ENCODE measurements at regions not wholly inside any gene's neighbourhood (a gene's known extent, or its start where the extent isn't known, plus 50 kb on each side); places are given as distances from the start of the nearest gene placed in this dataset.

DNA sequence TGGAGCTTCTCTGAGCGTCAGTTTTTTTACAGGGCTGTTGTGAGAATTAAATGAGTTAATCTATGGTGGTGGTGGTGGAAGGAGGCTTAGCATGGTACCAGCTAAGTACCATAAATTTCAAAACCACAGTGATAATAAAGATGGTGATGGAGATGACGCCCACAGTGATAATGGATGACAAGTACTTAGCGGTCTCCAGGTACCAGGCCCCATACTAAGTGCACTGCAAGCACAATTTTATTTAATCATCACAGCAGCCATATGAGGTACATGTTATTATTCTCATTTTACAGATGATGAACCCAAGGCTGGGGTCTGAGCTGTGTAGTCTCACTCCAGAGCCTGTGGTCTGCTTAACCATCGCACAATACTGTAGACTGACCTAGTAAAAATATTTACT is 75.1 kb downstream of the PAX1 start:
- no peak for TF ChIP-seq CTCF (IDR thresholded peaks at IDR 0.05; ENCODE audit: insufficient read depth in 1 of 2, low read depth in 1 of 2, low read length in 1 of 2, severe bottlenecking in 1 of 2, unreplicated experiment in 1 of 2)
- no peak for DNase-seq
- H3K27ac Mint-ChIP-seq (ENCODE audit: unreplicated experiment), result no peak overlapping the region
- H3K9me3 Mint-ChIP-seq (ENCODE audit: unreplicated experiment), result no peaks in the 10 kb centered on the region
- H3K4me1 ChIP-seq, result no peaks in the 10 kb centered on the region
- H3K36me3 ChIP-seq (ENCODE audit: control insufficient read depth, insufficient read depth, low read length), result no peaks in the 10 kb centered on the region
- no peaks in the 10 kb centered on the region; the same call in 1 of the 2 replicates for H3K27me3 ChIP-seq (replicated peaks; ENCODE audit: control insufficient read depth, insufficient read depth, low read length)
- intact Hi-C loops (cut with micrococcal nuclease; ENCODE audit: unreplicated experiment), result no loop called here
- POLR2A ChIA-PET, result no interaction called here
- no peaks in the 10 kb centered on the region for H3K36me3 Mint-ChIP-seq (ENCODE audit: insufficient read depth, unreplicated experiment)
- H3K4me1 Mint-ChIP-seq (ENCODE audit: low read depth, unreplicated experiment), result no peaks in the 10 kb centered on the region
- H3K4me3 Mint-ChIP-seq (ENCODE audit: unreplicated experiment), result no peak overlapping the region
- no TSS peak for BruUV-seq (replicated peaks)
- H3K9me3 ChIP-seq, result no peaks in the 10 kb centered on the region
- peaks cover 13% of the 10 kb centered on the region for H3K27me3 Mint-ChIP-seq (ENCODE audit: insufficient read depth, unreplicated experiment)
- H3K4me3 ChIP-seq (ENCODE audit: low read depth, low read length), result no peak overlapping the region
- CTCF ChIA-PET, result no interaction called here

Data from Caco-2 (cell line).